ENCODE measurements at regions not wholly inside any gene's neighbourhood (a gene's known extent, or its start where the extent isn't known, plus 50 kb on each side); places are given as distances from the start of the nearest gene placed in this dataset.
A peak's percentile ranks its signal among the peaks of the same experiment; 100 is the strongest.

- H3K4me3 ChIP-seq (ENCODE audit: control insufficient read depth, low read depth, low read length), result no peak overlapping the region
- no peak for DNase-seq (ENCODE audit: low read depth)
- TF ChIP-seq, protein P1, sequence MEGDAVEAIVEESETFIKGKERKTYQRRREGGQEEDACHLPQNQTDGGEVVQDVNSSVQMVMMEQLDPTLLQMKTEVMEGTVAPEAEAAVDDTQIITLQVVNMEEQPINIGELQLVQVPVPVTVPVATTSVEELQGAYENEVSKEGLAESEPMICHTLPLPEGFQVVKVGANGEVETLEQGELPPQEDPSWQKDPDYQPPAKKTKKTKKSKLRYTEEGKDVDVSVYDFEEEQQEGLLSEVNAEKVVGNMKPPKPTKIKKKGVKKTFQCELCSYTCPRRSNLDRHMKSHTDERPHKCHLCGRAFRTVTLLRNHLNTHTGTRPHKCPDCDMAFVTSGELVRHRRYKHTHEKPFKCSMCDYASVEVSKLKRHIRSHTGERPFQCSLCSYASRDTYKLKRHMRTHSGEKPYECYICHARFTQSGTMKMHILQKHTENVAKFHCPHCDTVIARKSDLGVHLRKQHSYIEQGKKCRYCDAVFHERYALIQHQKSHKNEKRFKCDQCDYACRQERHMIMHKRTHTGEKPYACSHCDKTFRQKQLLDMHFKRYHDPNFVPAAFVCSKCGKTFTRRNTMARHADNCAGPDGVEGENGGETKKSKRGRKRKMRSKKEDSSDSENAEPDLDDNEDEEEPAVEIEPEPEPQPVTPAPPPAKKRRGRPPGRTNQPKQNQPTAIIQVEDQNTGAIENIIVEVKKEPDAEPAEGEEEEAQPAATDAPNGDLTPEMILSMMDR (conservative IDR thresholded peaks at IDR 0.05; ENCODE audit: control insufficient read depth, insufficient read depth, low read depth, low read length), result no peak
These were observed 419.2 kb downstream of the DIPK2A start for GRCh38 chr3:144390786-144391185.

DNA sequence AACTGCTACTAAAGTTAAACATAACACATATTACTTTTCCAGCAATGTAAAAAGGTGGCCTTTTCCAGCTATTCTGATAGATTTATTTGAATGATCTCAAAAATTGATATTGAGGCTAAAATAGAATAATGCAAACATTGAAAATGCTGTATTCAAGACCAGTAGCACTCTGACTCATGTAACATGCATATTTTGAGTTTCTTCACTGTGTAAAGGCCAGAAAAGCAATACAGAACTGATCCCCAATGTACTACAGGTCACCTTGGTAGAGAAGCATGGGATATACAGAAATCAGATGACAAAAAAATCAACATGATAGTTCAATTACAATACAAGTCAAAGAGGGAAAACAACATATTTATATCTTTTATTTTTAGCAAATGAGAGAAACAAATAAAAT lies 419.6 kb downstream of the DIPK2A start:
- TF ChIP-seq, protein P1 (conservative IDR thresholded peaks at IDR 0.05; ENCODE audit: control insufficient read depth, insufficient read depth, low read depth, low read length), result no peak
- no peak for DNase-seq (ENCODE audit: low read depth)
- H3K4me3 ChIP-seq (ENCODE audit: control insufficient read depth, low read depth, low read length), result no peak overlapping the region

DNA sequence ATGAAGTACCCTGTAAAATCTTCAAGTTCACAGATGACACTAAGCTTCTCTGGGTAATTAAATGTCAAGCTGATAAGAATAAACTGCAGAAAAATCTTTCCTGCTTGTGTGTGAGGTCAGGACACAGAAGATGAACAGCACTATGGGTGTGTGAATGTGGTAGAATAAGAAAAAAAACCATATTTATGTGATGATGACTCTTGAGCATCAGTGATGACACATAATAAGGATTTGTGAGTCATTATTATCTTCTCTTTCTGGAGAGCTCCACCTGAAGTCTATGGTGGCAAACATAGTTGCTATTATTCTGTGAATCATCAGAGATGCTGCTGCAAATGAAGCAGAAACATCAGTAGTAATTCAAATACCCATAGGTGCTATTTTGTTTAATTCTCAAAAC lies 422.4 kb downstream of the DIPK2A start:
- TF ChIP-seq, protein P1 (conservative IDR thresholded peaks at IDR 0.05; ENCODE audit: control insufficient read depth, insufficient read depth, low read depth, low read length), result no peak
- H3K4me3 ChIP-seq (ENCODE audit: control insufficient read depth, low read depth, low read length), result no peak overlapping the region
- peak; percentile 49 for DNase-seq (ENCODE audit: low read depth)

- TF ChIP-seq, protein P1 (conservative IDR thresholded peaks at IDR 0.05; ENCODE audit: control insufficient read depth, insufficient read depth, low read depth, low read length), result no peak
- no peak for DNase-seq (ENCODE audit: low read depth)
- no peak overlapping the region for H3K4me3 ChIP-seq (ENCODE audit: control insufficient read depth, low read depth, low read length)
These were observed 430.8 kb downstream of the DIPK2A start for GRCh38 chr3:144402430-144402829.

GRCh38 chr3:144403040-144403457 lies 431.4 kb downstream of the DIPK2A start:
- DNase-seq (ENCODE audit: low read depth), result peak; percentile 14
- TF ChIP-seq, protein P1 (conservative IDR thresholded peaks at IDR 0.05; ENCODE audit: control insufficient read depth, insufficient read depth, low read depth, low read length), result no peak
- H3K4me3 ChIP-seq (ENCODE audit: control insufficient read depth, low read depth, low read length), result no peak overlapping the region

- H3K4me3 ChIP-seq (ENCODE audit: control insufficient read depth, low read depth, low read length), result no peak overlapping the region
- TF ChIP-seq, protein P1 (conservative IDR thresholded peaks at IDR 0.05; ENCODE audit: control insufficient read depth, insufficient read depth, low read depth, low read length), result no peak
- no peak for DNase-seq (ENCODE audit: low read depth)
These were observed 435.7 kb downstream of the DIPK2A start for GRCh38 chr3:144407335-144407734.

DNA sequence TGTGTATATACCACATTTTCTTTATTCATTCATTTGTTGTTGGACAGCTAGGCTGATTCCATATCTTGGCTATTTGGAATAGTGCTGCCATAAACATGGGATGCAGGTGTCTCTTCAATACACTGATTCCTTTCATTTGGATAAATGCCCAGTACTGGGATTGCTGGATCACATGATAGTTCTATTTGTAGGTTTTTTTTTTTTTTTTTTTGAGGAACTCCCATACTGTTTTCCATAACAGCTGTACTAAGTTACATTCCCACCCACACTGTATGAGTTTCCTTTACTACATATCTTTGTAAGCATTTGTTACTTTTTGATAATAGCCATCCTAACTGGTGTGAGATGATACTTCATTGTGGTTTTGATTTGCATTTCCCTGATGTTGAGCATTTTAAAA lies 437.7 kb downstream of the DIPK2A start:
- TF ChIP-seq, protein P1 (conservative IDR thresholded peaks at IDR 0.05; ENCODE audit: control insufficient read depth, insufficient read depth, low read depth, low read length), result no peak
- no peak for DNase-seq (ENCODE audit: low read depth)
- H3K4me3 ChIP-seq (ENCODE audit: control insufficient read depth, low read depth, low read length), result no peak overlapping the region
